Keratinocyte (primary cell): ENCODE measurements at regions not wholly inside any gene's neighbourhood (a gene's known extent, or its start where the extent isn't known, plus 50 kb on each side); places are given as distances from the start of the nearest gene placed in this dataset.

Source experiments
- CTCF ChIP-seq, 3 experiments: IDR thresholded peaks in 1 of 3; conservative IDR thresholded peaks in 1 of 3; optimal IDR thresholded peaks in 1 of 3; 2 replicates in 2 of 3; 3 replicates in 1 of 3; pipeline versions ENCODE3 to v1.5.1; 2011; ENCODE audit warnings: low read length in 3 of 3, mild to moderate bottlenecking in 3 of 3, moderate library complexity in 2 of 3, control low read depth in 1 of 3, inconsistent platforms in 1 of 3; ENCODE audit not compliant: insufficient read depth in 2 of 3; ENCODE audit errors: extremely low read depth in 1 of 3
- EZH2 ChIP-seq: IDR thresholded peaks from one replicate; pipeline ENCODE4 v1.6.1; 2012; ENCODE audit warnings: inconsistent platforms, mild to moderate bottlenecking, low read length, moderate library complexity

- TF ChIP-seq CTCF (optimal IDR thresholded peaks at IDR 0.05 in 1 of 3, IDR thresholded peaks at IDR 0.05 in 1 of 3, conservative IDR thresholded peaks at IDR 0.05 in 1 of 3; ENCODE audit: extremely low read depth in 1 of 3, insufficient read depth in 2 of 3, low read length in 3 of 3) (no peak), EZH2 (no peak)
These were observed 58.2 kb downstream of the RMI2 start for GRCh38 chr16:11403534-11403795.
